A549 (cell line): ENCODE measurements at regions not wholly inside any gene's neighbourhood (a gene's known extent, or its start where the extent isn't known, plus 50 kb on each side); places are given as distances from the start of the nearest gene placed in this dataset.

Source experiments
- ATAC-seq, 2 experiments: fragments of 200-7000 bp in 1 of 2; fragments of >200 bp in 1 of 2; cut with Nextera tagmentation in 1 of 2; cut with Tn5 transposase in 1 of 2; 3 replicates each; pipeline versions ENCODE4 v1.8.0 to v1.9.1; 2018 to 2020; ENCODE audit warnings: mild to moderate bottlenecking in 1 of 2, moderate library complexity in 1 of 2
- CTCF ChIA-PET: fragments of 300-600 bp; sonication (Branson Sonifier 250); formaldehyde crosslinking; extraction: SDS; loops from one replicate; lab custom pipeline; 2021; ENCODE audit warnings: antibody characterized with exemption, inconsistent platforms; lab: Yijun Ruan, JAX
- POLR2A ChIA-PET: fragments of 350-600 bp; formaldehyde crosslinking; extraction: SDS; loops from one replicate; lab custom pipeline; 2021; ENCODE audit warnings: antibody characterized with exemption, inconsistent platforms; lab: Yijun Ruan, JAX
- DNase-seq, 2 experiments: peaks; one replicate each; pipeline versions ENCODE4 v3.0.0 to v3.0.0-alpha.2; 2011 to 2016; ENCODE audit warnings: low read depth in 1 of 2, low spot score in 1 of 2
- FAIRE-seq: peaks from 2 replicates; lab custom pipeline; 2011; peaks lifted over from hg19 to GRCh38; lab: Jason Lieb, UNC
- H3K27ac ChIP-seq, 2 experiments: fragments of >200 bp; sonication (Bioruptor Twin); formaldehyde crosslinking; 3 replicates each; pipeline ENCODE4 v1.5.1; 2016 to 2017
- H3K4me1 ChIP-seq: fragments of >200 bp; sonication (Bioruptor Twin); formaldehyde crosslinking; 3 replicates; pipeline ENCODE4 v1.6.1; 2016
- H3K4me2 ChIP-seq: fragments of >200 bp; sonication (Bioruptor Twin); formaldehyde crosslinking; 3 replicates; pipeline ENCODE4 v1.6.1; 2016
- H3K4me3 ChIP-seq: fragments of >200 bp; sonication (Bioruptor Twin); formaldehyde crosslinking; 3 replicates; pipeline ENCODE4 v1.5.1; 2016
- H3K9me3 ChIP-seq: fragments of >200 bp; sonication (Bioruptor Twin); formaldehyde crosslinking; 3 replicates; pipeline ENCODE4 v1.6.1; 2016
- CBX2 ChIP-seq: fragments of 200-600 bp; sonication (generic); IDR thresholded peaks from 2 replicates; pipeline ENCODE4 v1.6.1; 2016; ENCODE audit warnings: low read depth, mild to moderate bottlenecking, borderline replicate concordance
- CEBPB ChIP-seq, 2 experiments: fragments of >200 bp in 1 of 2; sonication (Bioruptor Twin) in 1 of 2; formaldehyde crosslinking in 1 of 2; IDR thresholded peaks; 2 replicates each; pipeline ENCODE4 v1.6.1; 2012 to 2016
- EHF ChIP-seq: fragments of 250-450 bp; sonication (Bioruptor Pico); IDR thresholded peaks from 2 replicates; pipeline ENCODE4 v1.5.0; 2020; ENCODE audit warnings: mild to moderate bottlenecking
- EHMT2 ChIP-seq: fragments of 200-600 bp; sonication (generic); IDR thresholded peaks from 2 replicates; pipeline ENCODE4 v1.6.1; 2016; ENCODE audit warnings: antibody characterized with exemption, low read depth, mild to moderate bottlenecking, moderate library complexity
- EP300 ChIP-seq, 2 experiments: fragments of >200 bp; sonication (Bioruptor Twin); formaldehyde crosslinking; IDR thresholded peaks; 2 replicates in 1 of 2; 3 replicates in 1 of 2; pipeline ENCODE4 v1.6.1; 2016 to 2017
- HDAC2 ChIP-seq: fragments of 200-600 bp; sonication (generic); IDR thresholded peaks from 2 replicates; pipeline ENCODE4 v1.6.1; 2016
- HEYL ChIP-seq: fragments of 250-450 bp; sonication (Bioruptor Pico); IDR thresholded peaks from 2 replicates; pipeline ENCODE4 v1.8.0; 2021; ENCODE audit warnings: mild to moderate bottlenecking, moderate library complexity
- HOXA7 ChIP-seq: fragments of 250-450 bp; sonication (Bioruptor Pico); IDR thresholded peaks from 2 replicates; pipeline ENCODE4 v1.5.0; 2020; ENCODE audit warnings: mild to moderate bottlenecking, moderate library complexity
- JUN ChIP-seq, 2 experiments: fragments of >200 bp; sonication (Bioruptor Twin); formaldehyde crosslinking; IDR thresholded peaks; 2 replicates in 1 of 2; 3 replicates in 1 of 2; pipeline ENCODE4 v1.6.1; 2016 to 2017
- KDM1A ChIP-seq: fragments of 200-600 bp; sonication (generic); IDR thresholded peaks from 2 replicates; pipeline ENCODE4 v1.6.1; 2016; ENCODE audit warnings: low read depth, mild to moderate bottlenecking
- KDM5A ChIP-seq: fragments of 200-600 bp; sonication (generic); IDR thresholded peaks from 2 replicates; pipeline ENCODE4 v1.6.1; 2016; ENCODE audit warnings: antibody characterized with exemption, mild to moderate bottlenecking
- MAFK ChIP-seq: fragments of 450-650 bp; IDR thresholded peaks from 2 replicates; pipeline ENCODE4 v1.6.1; 2014; ENCODE audit not compliant: partially characterized antibody
- MYC ChIP-seq: IDR thresholded peaks from 2 replicates; pipeline ENCODE4 v1.6.1; 2012; ENCODE audit warnings: mild to moderate bottlenecking, inconsistent platforms, low read length, improper control_type of control experiment, borderline replicate concordance
- POLR2AphosphoS2 ChIP-seq: conservative IDR thresholded peaks from 2 replicates; pipeline ENCODE4 v1.6.1; 2012; ENCODE audit warnings: low read length, improper control_type of control experiment, inconsistent platforms
- RAD21 ChIP-seq, 2 experiments: fragments of >200 bp in 1 of 2; sonication (Bioruptor Twin) in 1 of 2; formaldehyde crosslinking in 1 of 2; IDR thresholded peaks in 1 of 2; conservative IDR thresholded peaks in 1 of 2; 2 replicates in 1 of 2; 3 replicates in 1 of 2; pipeline ENCODE4 v1.6.1; 2012 to 2018; ENCODE audit warnings: inconsistent platforms in 1 of 2
- SREBF2 ChIP-seq: fragments of 450-650 bp; IDR thresholded peaks from 2 replicates; pipeline ENCODE4 v1.6.1; 2014; ENCODE audit warnings: mild to moderate bottlenecking, moderate library complexity
- TFCP2L1 ChIP-seq: fragments of 250-450 bp; sonication (Bioruptor Pico); IDR thresholded peaks from 2 replicates; pipeline ENCODE4 v1.5.0; 2021; ENCODE audit warnings: mild to moderate bottlenecking
- ZC3H11A ChIP-seq: fragments of 450-650 bp; IDR thresholded peaks from 2 replicates; pipeline ENCODE4 v1.6.1; 2014; ENCODE audit warnings: antibody characterized with exemption, mild to moderate bottlenecking
- ZSCAN20 ChIP-seq: fragments of 250-450 bp; sonication (Bioruptor Pico); IDR thresholded peaks from 2 replicates; pipeline ENCODE4 v1.8.0; 2022; ENCODE audit warnings: mild to moderate bottlenecking, moderate library complexity
- WGBS: methylation state at CpG from one replicate; pipeline ENCODE4 v1.1.6; 2017; ENCODE audit errors: missing lambda C conversion rate; 5-methylcytosine and 5-hydroxymethylcytosine counted together
- TF ChIP-seq, protein P1 (sequence below): fragments of >200 bp; sonication (Bioruptor Twin); formaldehyde crosslinking; IDR thresholded peaks from 3 replicates; pipeline ENCODE4 v1.5.1; 2016
- TF ChIP-seq, protein P2 (sequence below): fragments of >200 bp; sonication (Bioruptor Twin); formaldehyde crosslinking; IDR thresholded peaks from 3 replicates; pipeline ENCODE4 v1.6.1; 2016
- TF ChIP-seq, protein P3 (sequence below): IDR thresholded peaks from 2 replicates; pipeline ENCODE4 v1.6.1; 2012; ENCODE audit warnings: low read depth, borderline replicate concordance
- TF ChIP-seq, protein P4 (sequence below): IDR thresholded peaks from 2 replicates; pipeline ENCODE4 v1.6.1; 2012

DNA sequence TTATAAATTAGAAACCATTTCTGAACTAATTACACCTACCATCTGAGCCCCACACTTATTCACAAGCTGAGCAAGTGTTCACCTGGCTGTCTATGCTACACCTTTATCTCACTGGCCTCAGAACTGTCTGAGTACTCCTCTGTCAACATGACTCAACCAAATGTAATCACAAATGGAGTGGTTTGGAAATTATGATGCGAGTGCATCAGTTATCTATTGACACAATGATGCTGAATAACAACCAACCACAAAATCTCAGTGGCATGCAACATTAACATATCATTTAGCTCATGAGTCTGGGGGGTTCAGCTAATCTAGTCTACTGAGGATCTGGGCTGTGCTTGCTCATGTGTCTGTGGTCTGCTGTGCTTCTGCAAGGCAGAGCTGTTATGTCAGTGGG, 184.2 kb upstream of the NXPH2 start:
- no peak overlapping the region for H3K27ac ChIP-seq
- CTCF ChIA-PET: no interaction called here
- 9% methylated on average over 1 of the region's 1 CpG for WGBS
- H3K9me3 ChIP-seq: no peaks in the 10 kb centered on the region
- no peak for TF ChIP-seq POLR2AphosphoS2
- TF ChIP-seq MAFK: no peak
- TF ChIP-seq TFCP2L1 (CRISPR knock-in tag): no peak
- no peak for TF ChIP-seq HDAC2
- no peak for TF ChIP-seq CBX2
- TF ChIP-seq, all 56 proteins: peak for 0
- no peak overlapping the region for H3K4me2 ChIP-seq
- POLR2A ChIA-PET: no interaction called here
- ATAC-seq (no peak), DNase-seq (no peak), FAIRE-seq (no peak)
- H3K4me3 ChIP-seq: no peak overlapping the region
- H3K4me1 ChIP-seq: no peaks in the 10 kb centered on the region

DNA sequence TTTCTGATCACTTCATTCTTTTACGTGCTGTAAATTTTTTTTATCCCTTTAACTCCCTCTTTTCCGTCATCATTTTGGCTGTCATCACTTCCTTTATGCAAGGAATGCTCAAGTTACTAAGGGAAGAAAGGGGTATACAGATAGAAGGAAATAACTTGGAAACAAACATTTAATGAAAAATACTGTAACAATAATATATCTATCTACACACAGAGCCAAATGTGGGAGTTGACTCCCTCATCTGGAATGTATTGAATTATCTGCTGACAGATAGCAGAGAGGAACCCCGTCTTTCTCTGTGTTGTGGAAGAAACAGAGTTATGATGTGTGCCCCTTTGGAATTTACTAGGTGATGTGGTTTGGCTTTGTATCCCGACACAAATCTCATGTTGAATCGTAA, 182.5 kb upstream of the NXPH2 start:
- POLR2A ChIA-PET: no interaction called here
- no peak for ATAC-seq
- 37% methylated on average over 5 of the region's 5 CpGs for WGBS
- no peak overlapping the region for H3K4me3 ChIP-seq
- CTCF ChIA-PET: no interaction called here
- FAIRE-seq: no peak
- TF ChIP-seq EHF (CRISPR knock-in tag): no peak
- TF ChIP-seq, all 56 proteins: peak for 0
- Histone ChIP-seq H3K9me3 (no peaks in the 10 kb centered on the region), H3K4me2 (no peak overlapping the region), H3K4me1 (no peaks in the 10 kb centered on the region), H3K27ac (no peak overlapping the region)
- no peak for DNase-seq

DNA sequence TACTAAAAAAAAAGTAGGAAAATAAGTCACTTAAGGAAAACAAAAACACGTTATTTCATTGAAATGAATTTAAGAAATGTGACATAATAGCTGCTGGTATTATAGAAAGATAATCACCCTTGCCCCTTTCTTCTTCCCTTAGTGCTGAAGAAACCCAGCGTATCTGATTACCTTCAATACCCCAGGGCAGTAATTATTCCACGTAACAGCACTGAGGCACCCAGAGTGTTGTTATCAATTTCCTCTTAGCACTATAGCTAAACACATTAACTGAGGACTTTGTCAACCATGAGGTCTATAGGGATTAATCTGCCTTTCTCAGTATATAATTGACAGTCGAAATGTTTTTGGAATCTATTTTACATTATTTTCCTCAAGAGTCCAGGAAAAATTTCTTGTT, 180.0 kb upstream of the NXPH2 start:
- ChIA-PET POLR2A (no interaction called here), CTCF (no interaction called here)
- Histone ChIP-seq H3K4me3 (no peak overlapping the region), H3K4me1 (no peaks in the 10 kb centered on the region), H3K4me2 (no peak overlapping the region), H3K9me3 (no peaks in the 10 kb centered on the region), H3K27ac (no peak overlapping the region)
- FAIRE-seq (no peak), DNase-seq (no peak), ATAC-seq (no peak)
- TF ChIP-seq EHMT2 (no peak), ZSCAN20 (CRISPR knock-in tag) (no peak), RAD21 (conservative IDR thresholded peaks at IDR 0.05 in 1 of 2, IDR thresholded peaks at IDR 0.05 in 1 of 2) (no peak), SREBF2 (no peak)
- 15% methylated on average over 4 of the region's 4 CpGs for WGBS

DNA sequence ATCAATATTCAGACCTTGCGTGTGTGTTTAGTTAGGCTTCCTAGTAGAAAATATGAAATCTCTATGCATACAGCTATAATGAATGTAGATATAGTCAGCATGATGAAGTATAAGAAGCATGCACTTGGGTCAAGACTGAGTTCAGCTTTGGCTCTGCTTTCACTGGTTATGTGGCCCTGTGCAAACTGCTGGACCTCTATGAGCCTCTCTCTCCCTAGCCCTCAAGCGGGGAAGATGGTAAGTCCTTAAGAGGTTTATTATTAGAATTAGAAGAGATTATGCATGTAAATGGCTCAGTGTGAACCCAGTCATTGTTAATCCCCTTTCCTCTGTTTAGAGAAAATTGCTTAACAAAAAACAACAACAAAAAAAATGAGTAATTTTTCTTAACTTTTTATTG, 178.8 kb upstream of the NXPH2 start:
- ATAC-seq (no peak), DNase-seq (no peak)
- H3K27ac ChIP-seq: no peak overlapping the region
- ChIA-PET POLR2A (no interaction called here), CTCF (no interaction called here)
- H3K9me3 ChIP-seq: no peaks in the 10 kb centered on the region
- no peak overlapping the region for H3K4me2 ChIP-seq
- H3K4me1 ChIP-seq: no peaks in the 10 kb centered on the region
- 44% methylated on average over 2 of the region's 2 CpGs for WGBS
- TF ChIP-seq MYC (no peak), JUN (IDR thresholded peaks at IDR 0.05) (no peak), EHMT2 (no peak), ZC3H11A (no peak), HEYL (CRISPR knock-in tag) (no peak), CEBPB (IDR thresholded peaks at IDR 0.05) (no peak), KDM1A (no peak), EHF (CRISPR knock-in tag) (no peak), TFCP2L1 (CRISPR knock-in tag) (no peak), HOXA7 (CRISPR knock-in tag) (no peak), EP300 (IDR thresholded peaks at IDR 0.05) (no peak), KDM5A (no peak)
- TF ChIP-seq, protein P1, sequence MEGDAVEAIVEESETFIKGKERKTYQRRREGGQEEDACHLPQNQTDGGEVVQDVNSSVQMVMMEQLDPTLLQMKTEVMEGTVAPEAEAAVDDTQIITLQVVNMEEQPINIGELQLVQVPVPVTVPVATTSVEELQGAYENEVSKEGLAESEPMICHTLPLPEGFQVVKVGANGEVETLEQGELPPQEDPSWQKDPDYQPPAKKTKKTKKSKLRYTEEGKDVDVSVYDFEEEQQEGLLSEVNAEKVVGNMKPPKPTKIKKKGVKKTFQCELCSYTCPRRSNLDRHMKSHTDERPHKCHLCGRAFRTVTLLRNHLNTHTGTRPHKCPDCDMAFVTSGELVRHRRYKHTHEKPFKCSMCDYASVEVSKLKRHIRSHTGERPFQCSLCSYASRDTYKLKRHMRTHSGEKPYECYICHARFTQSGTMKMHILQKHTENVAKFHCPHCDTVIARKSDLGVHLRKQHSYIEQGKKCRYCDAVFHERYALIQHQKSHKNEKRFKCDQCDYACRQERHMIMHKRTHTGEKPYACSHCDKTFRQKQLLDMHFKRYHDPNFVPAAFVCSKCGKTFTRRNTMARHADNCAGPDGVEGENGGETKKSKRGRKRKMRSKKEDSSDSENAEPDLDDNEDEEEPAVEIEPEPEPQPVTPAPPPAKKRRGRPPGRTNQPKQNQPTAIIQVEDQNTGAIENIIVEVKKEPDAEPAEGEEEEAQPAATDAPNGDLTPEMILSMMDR: no peak
- TF ChIP-seq, protein P2, sequence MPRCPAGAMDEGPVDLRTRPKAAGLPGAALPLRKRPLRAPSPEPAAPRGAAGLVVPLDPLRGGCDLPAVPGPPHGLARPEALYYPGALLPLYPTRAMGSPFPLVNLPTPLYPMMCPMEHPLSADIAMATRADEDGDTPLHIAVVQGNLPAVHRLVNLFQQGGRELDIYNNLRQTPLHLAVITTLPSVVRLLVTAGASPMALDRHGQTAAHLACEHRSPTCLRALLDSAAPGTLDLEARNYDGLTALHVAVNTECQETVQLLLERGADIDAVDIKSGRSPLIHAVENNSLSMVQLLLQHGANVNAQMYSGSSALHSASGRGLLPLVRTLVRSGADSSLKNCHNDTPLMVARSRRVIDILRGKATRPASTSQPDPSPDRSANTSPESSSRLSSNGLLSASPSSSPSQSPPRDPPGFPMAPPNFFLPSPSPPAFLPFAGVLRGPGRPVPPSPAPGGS: no peak
- TF ChIP-seq, protein P3, sequence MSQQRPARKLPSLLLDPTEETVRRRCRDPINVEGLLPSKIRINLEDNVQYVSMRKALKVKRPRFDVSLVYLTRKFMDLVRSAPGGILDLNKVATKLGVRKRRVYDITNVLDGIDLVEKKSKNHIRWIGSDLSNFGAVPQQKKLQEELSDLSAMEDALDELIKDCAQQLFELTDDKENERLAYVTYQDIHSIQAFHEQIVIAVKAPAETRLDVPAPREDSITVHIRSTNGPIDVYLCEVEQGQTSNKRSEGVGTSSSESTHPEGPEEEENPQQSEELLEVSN: no peak
- TF ChIP-seq, protein P4, sequence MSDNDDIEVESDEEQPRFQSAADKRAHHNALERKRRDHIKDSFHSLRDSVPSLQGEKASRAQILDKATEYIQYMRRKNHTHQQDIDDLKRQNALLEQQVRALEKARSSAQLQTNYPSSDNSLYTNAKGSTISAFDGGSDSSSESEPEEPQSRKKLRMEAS: no peak
- TF ChIP-seq, all 56 proteins: peak for 0
- no peak for FAIRE-seq
- no peak overlapping the region for H3K4me3 ChIP-seq
